UCSD-AML1 (cell line): ENCODE measurements at regions not wholly inside any gene's neighbourhood (a gene's known extent, or its start where the extent isn't known, plus 50 kb on each side); places are given as distances from the start of the nearest gene placed in this dataset.

Source experiments
- DNase-seq: peaks from one replicate; lab custom pipeline; 2025; ENCODE audit not compliant: unreplicated experiment; lab: John Stamatoyannopoulos, UW

GRCh38 chr15:93250950-93251349, 161.9 kb upstream of the RGMA start:
- no peak for DNase-seq

- DNase-seq, result no peak
These were observed 161.2 kb upstream of the RGMA start for GRCh38 chr15:93250209-93250608.

- no peak for DNase-seq
These were observed 160.6 kb upstream of the RGMA start for GRCh38 chr15:93249623-93250022.

- no peak for DNase-seq
These were observed 158.6 kb upstream of the RGMA start for GRCh38 chr15:93247466-93248121.

GRCh38 chr15:93246266-93247242, 157.5 kb upstream of the RGMA start:
- DNase-seq, result no peak

- DNase-seq, result no peak
These were observed 156.6 kb upstream of the RGMA start for GRCh38 chr15:93245661-93246042.

GRCh38 chr15:93244696-93245660, 156.0 kb upstream of the RGMA start:
- no peak for DNase-seq

- DNase-seq, result no peak
These were observed 154.6 kb upstream of the RGMA start for GRCh38 chr15:93243573-93243972.

- DNase-seq, result no peak
These were observed 152.9 kb upstream of the RGMA start for GRCh38 chr15:93241696-93242585.

- no peak for DNase-seq
These were observed 151.0 kb upstream of the RGMA start for GRCh38 chr15:93239993-93240392.

- no peak for DNase-seq
These were observed 150.6 kb upstream of the RGMA start for GRCh38 chr15:93239591-93239990.

- DNase-seq, result no peak
These were observed 149.6 kb upstream of the RGMA start for GRCh38 chr15:93238641-93239040.

- DNase-seq, result no peak
These were observed 147.1 kb upstream of the RGMA start for GRCh38 chr15:93235926-93236780.

GRCh38 chr15:93235269-93235668, 146.3 kb upstream of the RGMA start:
- DNase-seq, result no peak

- DNase-seq, result no peak
These were observed 144.7 kb upstream of the RGMA start for GRCh38 chr15:93233710-93234109.

GRCh38 chr15:93232845-93233244, 143.8 kb upstream of the RGMA start:
- no peak for DNase-seq

GRCh38 chr15:93231994-93232393, 143.0 kb upstream of the RGMA start:
- no peak for DNase-seq

GRCh38 chr15:93231261-93231925, 142.4 kb upstream of the RGMA start:
- DNase-seq, result no peak

GRCh38 chr15:93228546-93228945, 139.5 kb upstream of the RGMA start:
- DNase-seq, result no peak
